SJCRH30 (cell line): ENCODE measurements at regions not wholly inside any gene's neighbourhood (a gene's known extent, or its start where the extent isn't known, plus 50 kb on each side); places are given as distances from the start of the nearest gene placed in this dataset.

ENCODE experiments used
- DNase-seq, 2 experiments: peaks; one replicate each; pipeline ENCODE4 v3.0.0-alpha.2; 2015 to 2020
- H3K27ac ChIP-seq: fragments of 250-450 bp; sonication (Bioruptor Pico); 2 replicates; pipeline ENCODE4 v1.5.1; 2020; ENCODE audit warnings: mild to moderate bottlenecking, moderate library complexity
- H3K27me3 ChIP-seq: fragments of 250-450 bp; sonication (Bioruptor Pico); 2 replicates; pipeline ENCODE4 v1.5.1; 2020; ENCODE audit warnings: mild to moderate bottlenecking, moderate library complexity
- H3K36me3 ChIP-seq: fragments of 250-450 bp; sonication (Bioruptor Pico); 2 replicates; pipeline ENCODE4 v1.5.1; 2020; ENCODE audit warnings: mild to moderate bottlenecking, moderate library complexity
- H3K4me1 ChIP-seq: fragments of 250-450 bp; sonication (Bioruptor Pico); 2 replicates; pipeline ENCODE4 v1.5.1; 2020; ENCODE audit warnings: mild to moderate bottlenecking, moderate library complexity
- H3K4me3 ChIP-seq: fragments of 250-450 bp; sonication (Bioruptor Pico); 2 replicates; pipeline ENCODE4 v1.5.1; 2020; ENCODE audit warnings: mild to moderate bottlenecking, moderate library complexity
- H3K9me3 ChIP-seq: fragments of 250-450 bp; sonication (Bioruptor Pico); replicated peaks from 2 replicates; pipeline ENCODE4 v1.5.1; 2020; ENCODE audit warnings: mild to moderate bottlenecking, moderate library complexity

DNA sequence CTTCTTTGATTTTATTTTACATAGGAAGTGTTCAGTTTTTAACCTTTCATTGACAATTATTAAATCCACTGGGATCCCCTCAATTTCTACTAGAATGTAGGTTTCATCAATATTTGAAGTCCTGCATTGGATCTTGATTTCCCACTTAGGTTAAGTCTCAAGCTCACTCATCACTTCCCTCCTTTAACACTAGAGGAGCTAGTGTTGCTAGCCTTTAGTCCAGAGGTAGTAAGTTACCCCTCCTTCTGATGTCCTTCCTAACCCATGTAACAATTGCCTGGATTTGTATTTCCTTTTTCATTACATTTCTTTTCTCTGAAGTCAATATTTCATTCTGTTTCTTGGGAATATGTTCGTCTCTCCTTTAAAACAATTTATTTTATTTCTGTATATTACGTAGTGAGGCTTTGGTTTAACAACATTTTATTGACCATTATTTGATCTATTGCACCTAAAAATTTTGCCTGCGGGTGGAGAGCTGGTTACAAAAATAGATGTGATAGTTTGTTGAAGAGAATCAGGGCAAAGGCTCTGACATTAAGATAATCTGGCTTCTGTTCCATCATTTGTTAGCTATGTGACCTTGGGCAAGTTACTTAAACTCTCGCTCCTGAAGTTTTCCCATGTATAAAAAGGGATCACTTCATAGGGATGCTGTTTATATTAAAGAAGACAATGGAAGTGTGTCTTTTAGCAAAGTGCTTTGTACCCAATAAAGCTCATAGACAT is 833.0 kb downstream of the SLC4A3 start:
- Histone ChIP-seq H3K4me3 (no peak overlapping the region), H3K9me3 (no peaks in the 10 kb centered on the region), H3K27ac (no peak overlapping the region), H3K4me1 (no peaks in the 10 kb centered on the region), H3K36me3 (no peaks in the 10 kb centered on the region), H3K27me3 (no peaks in the 10 kb centered on the region)
- DNase-seq = peak in 1 of 2 experiments; percentile 4

DNA sequence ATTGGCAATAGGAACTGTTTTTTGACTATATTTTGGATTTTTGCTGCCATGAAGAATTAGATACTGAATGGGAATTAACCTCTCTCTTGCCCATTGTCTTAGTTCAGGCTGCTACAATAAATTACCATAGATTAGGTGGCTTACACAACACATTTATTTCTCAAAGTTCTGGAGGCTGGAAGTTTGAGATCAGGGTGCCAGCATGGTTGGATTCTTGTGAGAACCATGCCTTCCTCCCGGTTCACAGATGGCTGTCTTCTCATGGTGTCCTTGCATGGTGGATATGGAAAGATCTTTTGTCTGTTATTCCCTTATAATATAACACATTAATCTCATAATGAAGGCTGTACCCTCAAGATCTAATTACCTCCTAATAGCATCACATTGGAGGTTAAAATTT is 836.4 kb downstream of the SLC4A3 start:
- Histone ChIP-seq H3K4me1 (no peaks in the 10 kb centered on the region), H3K4me3 (no peak overlapping the region)

DNA sequence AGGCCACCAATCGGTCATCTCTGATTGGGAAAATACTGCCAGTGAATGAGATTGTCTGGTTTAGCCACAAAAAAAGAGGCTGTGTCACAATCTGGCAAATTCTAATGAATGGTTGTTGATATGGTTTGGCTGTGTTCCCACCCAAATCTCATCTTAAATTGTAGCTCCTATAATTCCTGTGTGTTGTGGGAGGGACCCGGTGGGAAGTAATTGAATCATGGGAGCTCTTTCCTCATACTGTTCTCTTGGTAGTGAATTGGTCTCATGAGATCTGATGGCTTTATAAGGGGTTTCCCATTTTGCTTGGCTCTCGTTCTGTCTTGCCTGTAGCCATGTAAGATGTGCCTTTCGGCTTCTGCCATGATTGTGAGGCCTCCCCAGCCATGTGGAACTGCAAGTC is 838.3 kb downstream of the SLC4A3 start:
- Histone ChIP-seq H3K27me3 (no peaks in the 10 kb centered on the region; the same call in 1 of the 2 replicates), H3K4me3 (no peak overlapping the region), H3K4me1 (no peaks in the 10 kb centered on the region), H3K9me3 (no peaks in the 10 kb centered on the region), H3K36me3 (no peaks in the 10 kb centered on the region), H3K27ac (no peak overlapping the region)
- no peak for DNase-seq

More for the DNA sequence above, 836.4 kb downstream of the SLC4A3 start:
- Histone ChIP-seq H3K27ac (no peak overlapping the region), H3K27me3 (no peaks in the 10 kb centered on the region; the same call in 1 of the 2 replicates), H3K9me3 (no peaks in the 10 kb centered on the region), H3K36me3 (no peaks in the 10 kb centered on the region)
- no peak for DNase-seq

DNA sequence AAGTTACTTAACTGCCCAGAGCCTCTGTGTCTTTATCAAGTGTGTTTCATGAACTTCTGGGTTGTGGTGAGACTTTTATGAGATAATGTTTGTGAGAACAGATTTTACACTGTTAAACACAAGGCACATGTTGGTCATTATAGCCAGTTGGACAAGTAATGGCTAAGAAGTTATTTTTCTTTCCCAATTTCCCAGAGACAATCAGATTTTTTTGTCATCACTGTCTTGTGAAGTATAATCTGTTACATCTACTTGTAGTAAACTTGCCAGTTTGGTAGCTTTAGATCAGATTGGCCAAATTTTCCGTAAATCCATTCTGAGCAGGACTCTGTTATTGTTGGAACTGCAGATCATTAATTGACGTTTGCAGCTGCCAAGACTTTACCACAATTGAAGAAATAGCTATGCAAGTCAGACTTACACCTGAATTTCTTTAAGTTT is 838.8 kb downstream of the SLC4A3 start:
- no peaks in the 10 kb centered on the region; the same call in 1 of the 2 replicates for H3K27me3 ChIP-seq
- H3K9me3 ChIP-seq = no peaks in the 10 kb centered on the region
- DNase-seq = no peak
- no peak overlapping the region for H3K27ac ChIP-seq
- H3K36me3 ChIP-seq = no peaks in the 10 kb centered on the region
- no peaks in the 10 kb centered on the region for H3K4me1 ChIP-seq
- H3K4me3 ChIP-seq = no peak overlapping the region

DNA sequence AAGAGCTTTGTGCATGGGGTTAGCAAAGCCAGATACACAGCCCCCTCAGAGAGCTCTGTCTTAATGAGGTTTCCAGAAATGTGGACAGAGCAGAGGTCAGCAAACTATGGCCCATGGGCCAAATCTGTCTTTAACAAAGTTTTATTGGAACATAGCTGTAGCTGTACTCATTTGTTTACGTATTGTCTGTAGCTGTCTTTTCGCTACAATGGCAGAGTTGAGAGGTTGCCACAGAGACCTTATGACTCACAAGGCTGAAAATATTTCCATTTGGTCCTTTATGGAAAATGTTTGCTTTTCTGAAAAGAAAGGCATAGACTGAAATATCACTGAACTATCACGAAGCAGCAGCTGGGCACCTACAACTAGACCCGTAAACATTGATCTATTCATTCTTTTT is 841.8 kb downstream of the SLC4A3 start:
- Histone ChIP-seq H3K9me3 (no peaks in the 10 kb centered on the region), H3K27me3 (no peaks in the 10 kb centered on the region; the same call in 1 of the 2 replicates), H3K36me3 (no peaks in the 10 kb centered on the region), H3K27ac (no peak overlapping the region), H3K4me1 (no peaks in the 10 kb centered on the region), H3K4me3 (no peak overlapping the region)
- DNase-seq = no peak

- H3K9me3 ChIP-seq = no peaks in the 10 kb centered on the region
- no peaks in the 10 kb centered on the region for H3K36me3 ChIP-seq
- H3K27me3 ChIP-seq = no peaks in the 10 kb centered on the region
- no peak overlapping the region for H3K27ac ChIP-seq
- no peak overlapping the region for H3K4me3 ChIP-seq
- no peaks in the 10 kb centered on the region for H3K4me1 ChIP-seq
- DNase-seq = no peak
Measured at GRCh38 chr2:220473611-220474010, 846.2 kb downstream of the SLC4A3 start.

GRCh38 chr2:220476877-220477276 is 849.4 kb downstream of the SLC4A3 start:
- Histone ChIP-seq H3K27me3 (no peaks in the 10 kb centered on the region), H3K9me3 (no peaks in the 10 kb centered on the region), H3K27ac (no peak overlapping the region), H3K4me3 (no peak overlapping the region), H3K36me3 (no peaks in the 10 kb centered on the region), H3K4me1 (no peaks in the 10 kb centered on the region)
- no peak for DNase-seq

DNA sequence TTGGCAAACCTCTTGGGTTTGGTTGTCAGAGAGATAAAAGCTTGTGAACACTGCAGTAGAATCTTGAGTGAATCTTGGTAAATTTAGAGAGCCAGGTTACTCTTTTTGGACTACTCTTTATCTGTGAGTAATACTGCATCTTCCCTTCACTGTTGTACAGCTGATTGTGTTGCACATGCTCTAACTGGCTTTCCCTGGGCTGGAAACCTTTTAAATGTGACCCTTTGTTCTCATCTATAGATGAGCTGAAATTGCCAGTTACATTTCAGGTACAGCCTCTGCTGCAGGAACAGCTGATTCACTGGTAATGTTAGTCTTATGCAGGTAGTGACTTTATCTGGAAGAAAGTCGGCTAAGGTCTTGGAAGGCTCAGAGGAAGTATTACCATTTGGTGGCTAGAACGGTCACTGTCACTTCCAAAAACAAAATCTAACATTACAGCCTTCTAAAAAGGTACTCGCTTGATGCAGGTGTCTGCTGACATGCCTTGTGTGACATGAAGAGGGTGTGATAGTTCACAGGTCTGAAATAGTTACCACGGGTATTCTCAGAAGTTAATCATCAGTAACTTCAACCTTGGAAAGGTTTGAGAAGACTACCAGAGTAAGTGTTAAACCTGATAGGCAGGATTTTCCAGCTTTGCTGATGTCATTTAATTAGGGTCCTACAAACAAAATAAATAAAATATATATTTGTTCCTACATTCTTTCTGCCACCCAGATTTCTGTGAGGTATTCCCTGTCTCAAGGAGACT is 851.1 kb downstream of the SLC4A3 start:
- H3K4me3 ChIP-seq = no peak overlapping the region
- no peaks in the 10 kb centered on the region for H3K9me3 ChIP-seq
- H3K27ac ChIP-seq = no peak overlapping the region
- H3K27me3 ChIP-seq = no peaks in the 10 kb centered on the region
- H3K4me1 ChIP-seq = no peaks in the 10 kb centered on the region
- H3K36me3 ChIP-seq = no peaks in the 10 kb centered on the region
- no peak for DNase-seq

- Histone ChIP-seq H3K36me3 (no peaks in the 10 kb centered on the region), H3K4me3 (no peak overlapping the region), H3K9me3 (no peaks in the 10 kb centered on the region), H3K27ac (no peak overlapping the region), H3K27me3 (no peaks in the 10 kb centered on the region), H3K4me1 (no peaks in the 10 kb centered on the region)
- DNase-seq = no peak
Measured at GRCh38 chr2:220482716-220483115, 855.3 kb downstream of the SLC4A3 start.

GRCh38 chr2:220489121-220489520 is 861.7 kb downstream of the SLC4A3 start:
- Histone ChIP-seq H3K36me3 (no peaks in the 10 kb centered on the region), H3K9me3 (no peaks in the 10 kb centered on the region), H3K4me1 (no peaks in the 10 kb centered on the region), H3K27me3 (no peaks in the 10 kb centered on the region; the same call in 1 of the 2 replicates), H3K27ac (no peak overlapping the region), H3K4me3 (no peak overlapping the region)
- DNase-seq = no peak

GRCh38 chr2:220491670-220492069 is 864.2 kb downstream of the SLC4A3 start:
- no peak for DNase-seq
- H3K4me1 ChIP-seq = no peaks in the 10 kb centered on the region
- H3K27me3 ChIP-seq = peaks cover 4% of the 10 kb centered on the region; the same call in 1 of the 2 replicates
- H3K4me3 ChIP-seq = no peak overlapping the region
- no peaks in the 10 kb centered on the region for H3K36me3 ChIP-seq
- no peaks in the 10 kb centered on the region for H3K9me3 ChIP-seq
- no peak overlapping the region for H3K27ac ChIP-seq

DNA sequence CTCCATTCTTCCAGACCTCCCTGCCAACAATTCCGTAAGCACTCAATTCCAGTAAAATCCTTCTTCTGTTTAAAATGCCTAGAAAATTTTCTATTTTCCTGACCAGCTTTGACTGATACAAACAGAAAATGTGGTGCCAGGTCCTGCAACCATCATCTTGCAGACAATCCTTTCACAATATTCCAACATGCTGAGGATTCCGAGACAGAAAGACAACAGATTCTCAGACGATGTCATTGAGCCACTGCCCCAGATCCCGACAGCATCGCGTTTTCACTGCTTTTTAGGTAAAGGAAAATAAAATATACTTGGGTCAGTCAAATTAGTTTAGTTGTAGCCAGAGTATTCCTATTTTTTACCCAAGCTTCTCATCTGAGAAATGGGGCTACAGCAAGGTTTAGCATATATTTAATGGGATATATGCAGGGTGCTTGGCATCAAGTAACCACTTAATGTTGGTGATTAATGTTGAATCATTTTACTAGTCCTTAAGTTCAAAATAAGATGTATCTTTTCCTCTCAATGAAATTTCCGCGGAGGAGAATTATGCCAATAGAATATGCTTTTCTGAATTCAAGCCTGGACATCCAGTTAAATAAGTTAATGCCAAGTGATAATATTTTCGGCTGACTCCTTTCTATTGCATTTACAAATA is 866.6 kb downstream of the SLC4A3 start:
- H3K36me3 ChIP-seq = no peaks in the 10 kb centered on the region
- peaks cover 4% of the 10 kb centered on the region; the same call in 1 of the 2 replicates for H3K27me3 ChIP-seq
- DNase-seq = no peak
- no peaks in the 10 kb centered on the region for H3K4me1 ChIP-seq
- no peak overlapping the region for H3K4me3 ChIP-seq
- no peaks in the 10 kb centered on the region for H3K9me3 ChIP-seq
- no peak overlapping the region for H3K27ac ChIP-seq

- no peak for DNase-seq
- Histone ChIP-seq H3K4me3 (no peak overlapping the region), H3K27ac (no peak overlapping the region), H3K27me3 (peaks cover 4% of the 10 kb centered on the region; the same call in 1 of the 2 replicates), H3K36me3 (no peaks in the 10 kb centered on the region), H3K4me1 (no peaks in the 10 kb centered on the region), H3K9me3 (no peaks in the 10 kb centered on the region)
Measured at GRCh38 chr2:220496513-220496912, 869.1 kb downstream of the SLC4A3 start.

- H3K4me1 ChIP-seq = no peaks in the 10 kb centered on the region
- no peaks in the 10 kb centered on the region for H3K9me3 ChIP-seq
- peak in 1 of 2 experiments; percentile 3 for DNase-seq
- no peaks in the 10 kb centered on the region for H3K36me3 ChIP-seq
- H3K27ac ChIP-seq = no peak overlapping the region
- H3K27me3 ChIP-seq = peaks cover 4% of the 10 kb centered on the region; the same call in 1 of the 2 replicates
- H3K4me3 ChIP-seq = no peak overlapping the region
Measured at GRCh38 chr2:220499225-220499624, 871.8 kb downstream of the SLC4A3 start.

DNA sequence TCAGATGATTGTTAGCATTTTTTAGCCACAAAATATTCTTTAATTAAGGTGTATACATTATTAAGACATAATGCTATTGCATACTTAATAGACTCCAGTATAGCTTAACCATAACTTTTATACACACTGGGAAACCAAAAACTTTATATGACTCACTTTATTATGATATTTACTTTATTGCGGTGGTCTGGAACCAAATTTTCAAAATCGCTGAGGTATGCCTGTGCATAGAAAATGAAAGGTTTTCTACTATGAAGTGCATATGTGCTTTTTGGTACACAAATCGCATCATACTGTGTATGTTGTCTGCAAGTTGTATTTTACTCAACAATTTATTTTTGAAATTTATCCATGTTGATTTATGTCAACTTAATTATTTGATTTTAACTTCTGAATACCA is 875.1 kb downstream of the SLC4A3 start:
- H3K27me3 ChIP-seq = no peaks in the 10 kb centered on the region
- H3K4me1 ChIP-seq = no peaks in the 10 kb centered on the region
- H3K27ac ChIP-seq = no peak overlapping the region
- H3K4me3 ChIP-seq = no peak overlapping the region
- no peak for DNase-seq
- H3K9me3 ChIP-seq = no peaks in the 10 kb centered on the region
- no peaks in the 10 kb centered on the region for H3K36me3 ChIP-seq
